Sigmoid colon (tissue), 4 donors: ENCODE measurements at regions not wholly inside any gene's neighbourhood (a gene's known extent, or its start where the extent isn't known, plus 50 kb on each side); places are given as distances from the start of the nearest gene placed in this dataset.

Experiments
- EP300 ChIP-seq, 4 donors: sonication (generic); formaldehyde crosslinking; IDR thresholded peaks; one replicate each; pipeline ENCODE4 v1.6.1; 2017; ENCODE audit warnings: antibody characterized with exemption in 4 of 4
- POLR2A ChIP-seq, 2 donors: fragments of 450-650 bp; IDR thresholded peaks; one replicate each; pipeline ENCODE4 v1.6.1; 2016; ENCODE audit warnings: antibody characterized with exemption in 2 of 2, mild to moderate bottlenecking in 2 of 2, moderate library complexity in 2 of 2
- POLR2AphosphoS5 ChIP-seq, 4 donors: sonication (generic); formaldehyde crosslinking; IDR thresholded peaks; one replicate each; pipeline ENCODE4 v1.6.1; 2017; ENCODE audit warnings: antibody characterized with exemption in 4 of 4
- TF ChIP-seq, protein P1 (sequence below), 4 experiments: fragments of 450-650 bp in 3 of 4; fragments of 200-600 bp in 1 of 4; IDR thresholded peaks; one replicate each; pipeline ENCODE4 v1.5.1; 2016 to 2019; ENCODE audit warnings: antibody characterized with exemption in 4 of 4, mild to moderate bottlenecking in 3 of 4, moderate library complexity in 2 of 4

DNA sequence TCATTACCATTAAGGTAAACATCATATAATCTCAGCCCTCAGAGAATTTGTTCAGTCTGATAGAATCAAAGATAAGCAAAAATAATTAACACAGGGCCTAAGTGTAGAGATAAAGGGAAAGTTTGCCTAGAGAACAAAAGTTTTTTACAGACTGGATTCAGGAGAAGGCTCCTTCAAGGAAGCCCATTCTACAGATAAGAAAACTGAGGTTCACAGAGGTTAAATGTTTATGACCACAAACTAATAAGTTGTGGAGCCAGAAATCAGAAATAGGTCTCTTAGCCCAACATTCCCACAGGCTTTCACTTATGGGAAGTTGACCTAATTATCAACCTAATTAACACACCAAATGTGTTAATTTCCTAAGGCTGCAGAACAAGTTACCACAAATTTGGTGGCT lies 110.7 kb downstream of the ZMAT3 start:
- TF ChIP-seq, protein P1, sequence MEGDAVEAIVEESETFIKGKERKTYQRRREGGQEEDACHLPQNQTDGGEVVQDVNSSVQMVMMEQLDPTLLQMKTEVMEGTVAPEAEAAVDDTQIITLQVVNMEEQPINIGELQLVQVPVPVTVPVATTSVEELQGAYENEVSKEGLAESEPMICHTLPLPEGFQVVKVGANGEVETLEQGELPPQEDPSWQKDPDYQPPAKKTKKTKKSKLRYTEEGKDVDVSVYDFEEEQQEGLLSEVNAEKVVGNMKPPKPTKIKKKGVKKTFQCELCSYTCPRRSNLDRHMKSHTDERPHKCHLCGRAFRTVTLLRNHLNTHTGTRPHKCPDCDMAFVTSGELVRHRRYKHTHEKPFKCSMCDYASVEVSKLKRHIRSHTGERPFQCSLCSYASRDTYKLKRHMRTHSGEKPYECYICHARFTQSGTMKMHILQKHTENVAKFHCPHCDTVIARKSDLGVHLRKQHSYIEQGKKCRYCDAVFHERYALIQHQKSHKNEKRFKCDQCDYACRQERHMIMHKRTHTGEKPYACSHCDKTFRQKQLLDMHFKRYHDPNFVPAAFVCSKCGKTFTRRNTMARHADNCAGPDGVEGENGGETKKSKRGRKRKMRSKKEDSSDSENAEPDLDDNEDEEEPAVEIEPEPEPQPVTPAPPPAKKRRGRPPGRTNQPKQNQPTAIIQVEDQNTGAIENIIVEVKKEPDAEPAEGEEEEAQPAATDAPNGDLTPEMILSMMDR (IDR thresholded peaks at IDR 0.05), result no peak
- TF ChIP-seq POLR2A (IDR thresholded peaks at IDR 0.05) (no peak), EP300 (IDR thresholded peaks at IDR 0.05) (no peak), POLR2AphosphoS5 (IDR thresholded peaks at IDR 0.05) (no peak)
